CD14-positive monocyte (primary cell): ENCODE measurements at regions not wholly inside any gene's neighbourhood (a gene's known extent, or its start where the extent isn't known, plus 50 kb on each side); places are given as distances from the start of the nearest gene placed in this dataset.

Source experiments
- DNase-seq, 3 donors: peaks; one replicate each; pipeline ENCODE4 v3.0.0-alpha.2; 2011 to 2022
- H2AFZ ChIP-seq: 2 replicates; pipeline ENCODE4 v1.6.0; 2012; ENCODE audit warnings: mild to moderate bottlenecking, low read depth, low read length, inconsistent platforms; ENCODE audit not compliant: insufficient read depth, poor library complexity, severe bottlenecking
- H3K27ac ChIP-seq, 2 donors: 1 replicate in 1 of 2; 2 replicates in 1 of 2; pipeline ENCODE4 v1.5.1; 2012 to 2013; ENCODE audit warnings: low read length in 2 of 2, control low read depth in 1 of 2, inconsistent platforms in 1 of 2, low read depth in 1 of 2, mild to moderate bottlenecking in 1 of 2
- H3K27me3 ChIP-seq, 2 donors: one replicate each; pipeline versions ENCODE4 v1.6.0 to v1.6.1; 2011 to 2013; ENCODE audit warnings: low read length in 2 of 2; ENCODE audit not compliant: control insufficient read depth in 2 of 2, insufficient read depth in 2 of 2
- H3K36me3 ChIP-seq, 2 donors: replicated peaks in 1 of 2; 1 replicate in 1 of 2; 2 replicates in 1 of 2; pipeline versions ENCODE4 v1.5.1 to v1.6.1; 2012 to 2013; ENCODE audit warnings: low read length in 2 of 2, control low read depth in 1 of 2, inconsistent platforms in 1 of 2, mild to moderate bottlenecking in 1 of 2; ENCODE audit not compliant: insufficient read depth in 2 of 2, control insufficient read depth in 1 of 2
- H3K4me1 ChIP-seq, 2 donors: 1 replicate in 1 of 2; 2 replicates in 1 of 2; pipeline versions ENCODE4 v1.5.1 to v1.6.1; 2012 to 2013; ENCODE audit warnings: low read length in 2 of 2, control low read depth in 1 of 2, inconsistent platforms in 1 of 2, mild to moderate bottlenecking in 1 of 2, moderate library complexity in 1 of 2; ENCODE audit not compliant: insufficient read depth in 2 of 2, control insufficient read depth in 1 of 2
- H3K4me2 ChIP-seq: replicated peaks from 2 replicates; pipeline ENCODE3; 2012; ENCODE audit warnings: low read length, moderate library complexity, mild to moderate bottlenecking; ENCODE audit not compliant: poor library complexity, severe bottlenecking; ENCODE audit errors: extremely low read depth
- H3K4me3 ChIP-seq, 3 experiments: fragments of 200-600 bp in 1 of 3; sonication (generic) in 1 of 3; replicated peaks in 1 of 3; 1 replicate in 2 of 3; 2 replicates in 1 of 3; pipeline ENCODE4 v1.5.1; 2011 to 2013; ENCODE audit warnings: low read length in 3 of 3, mild to moderate bottlenecking in 3 of 3, control low read depth in 2 of 3, low read depth in 2 of 3, inconsistent platforms in 1 of 3, moderate library complexity in 1 of 3
- H3K79me2 ChIP-seq: 2 replicates; pipeline ENCODE4 v1.6.0; 2012; ENCODE audit warnings: mild to moderate bottlenecking, control low read depth, inconsistent platforms, low read length, moderate library complexity; ENCODE audit not compliant: insufficient read depth
- H3K9ac ChIP-seq: 2 replicates; pipeline ENCODE4 v1.6.0; 2017; ENCODE audit warnings: low read length, mild to moderate bottlenecking; ENCODE audit not compliant: insufficient read depth, poor library complexity, severe bottlenecking
- H3K9me3 ChIP-seq, 2 donors: replicated peaks in 1 of 2; 1 replicate in 1 of 2; 2 replicates in 1 of 2; pipeline versions ENCODE4 v1.5.1 to v1.6.1; 2012 to 2013; ENCODE audit warnings: low read length in 2 of 2, control low read depth in 1 of 2; ENCODE audit not compliant: control insufficient read depth in 1 of 2, insufficient read depth in 1 of 2
- H4K20me1 ChIP-seq: 2 replicates; pipeline ENCODE4 v1.6.0; 2012; ENCODE audit warnings: mild to moderate bottlenecking, low read length, control low read depth, moderate library complexity; ENCODE audit not compliant: insufficient read depth
- H3K27ac Mint-ChIP-seq, 7 donors: one replicate each; pipeline ENCODE4 v1.8.0; 2020; ENCODE audit warnings: mild to moderate bottlenecking in 7 of 7, mixed read lengths in 7 of 7, moderate library complexity in 6 of 7, inconsistent platforms in 2 of 7
- H3K27me3 Mint-ChIP-seq, 3 donors: one replicate each; pipeline ENCODE4 v1.8.0; 2021 to 2022; ENCODE audit warnings: low read depth in 3 of 3, mild to moderate bottlenecking in 3 of 3, mixed read lengths in 3 of 3, moderate library complexity in 3 of 3, inconsistent platforms in 1 of 3
- H3K36me3 Mint-ChIP-seq, 2 donors: one replicate each; pipeline ENCODE4 v1.8.0; 2020; ENCODE audit warnings: mixed read lengths in 2 of 2, inconsistent platforms in 1 of 2, mild to moderate bottlenecking in 1 of 2
- H3K4me1 Mint-ChIP-seq: one replicate; pipeline ENCODE4 v1.8.0; 2020; ENCODE audit warnings: mild to moderate bottlenecking, mixed read lengths
- H3K4me3 Mint-ChIP-seq, 2 donors: one replicate each; pipeline ENCODE4 v1.8.0; 2020; ENCODE audit warnings: mild to moderate bottlenecking in 2 of 2, mixed read lengths in 2 of 2, moderate library complexity in 1 of 2
- H3K9me3 Mint-ChIP-seq, 7 donors: one replicate each; pipeline ENCODE4 v1.8.0; 2020 to 2022; ENCODE audit warnings: mixed read lengths in 7 of 7, mild to moderate bottlenecking in 6 of 7, moderate library complexity in 6 of 7, inconsistent platforms in 2 of 7
- WGBS: methylation state at CpG from one replicate; pipeline ENCODE4 v1.1.5; 2013; ENCODE audit warnings: missing lambda C conversion rate; ENCODE audit not compliant: insufficient coverage; 5-methylcytosine and 5-hydroxymethylcytosine counted together
- intact Hi-C, 2 donors: fragments of 100-400 bp; cut with micrococcal nuclease; formaldehyde crosslinking; loops; one replicate each; pipeline versions ENCODE4 v1.15.0 to v1.15.1; 2023
- TF ChIP-seq, protein P1 (sequence below): fragments of 200-600 bp; IDR thresholded peaks from one replicate; pipeline ENCODE4 v1.8.0; 2022; ENCODE audit warnings: antibody characterized with exemption, mild to moderate bottlenecking

DNA sequence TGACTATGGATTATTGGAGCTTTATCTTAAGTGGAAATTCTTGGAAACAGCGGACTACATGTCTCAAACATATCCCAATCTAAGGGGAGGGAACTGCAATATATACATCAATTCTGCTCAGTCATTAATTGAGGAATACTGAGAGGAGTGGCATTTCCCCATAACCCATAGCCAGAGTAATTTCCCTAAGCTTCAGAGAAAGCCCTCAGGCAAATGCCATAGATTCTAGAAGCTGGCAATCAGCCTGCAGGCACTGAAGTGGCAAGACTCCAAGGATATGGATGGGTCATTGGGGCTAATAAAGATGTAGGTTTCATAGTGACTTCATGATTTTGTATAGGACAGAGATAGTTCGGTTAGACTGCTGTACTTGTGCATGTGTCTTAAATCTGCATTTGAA lies 1960.5 kb upstream of the PIK3C3 start:
- Histone ChIP-seq H3K4me1 (no peaks in the 10 kb centered on the region), H3K4me2 (no peak overlapping the region), H3K9me3 (no peaks in the 10 kb centered on the region), H3K27ac (no peak overlapping the region), H3K9ac (no peak overlapping the region), H3K4me3 (no peak overlapping the region), H3K36me3 (no peaks in the 10 kb centered on the region), H3K79me2 (no peaks in the 10 kb centered on the region), H3K27me3 (no peaks in the 10 kb centered on the region), H4K20me1 (no peaks in the 10 kb centered on the region), H2AFZ (no peak overlapping the region)
- intact Hi-C loops = no loop called here
- Mint-ChIP-seq H3K4me1 (no peaks in the 10 kb centered on the region), H3K36me3 (no peaks in the 10 kb centered on the region), H3K27me3 (no peaks in the 10 kb centered on the region), H3K27ac (no peak overlapping the region), H3K9me3 (peaks cover 0 to 4% (median 0%) of the 10 kb centered on the region in 7 donors), H3K4me3 (no peak overlapping the region)
- TF ChIP-seq, protein P1, sequence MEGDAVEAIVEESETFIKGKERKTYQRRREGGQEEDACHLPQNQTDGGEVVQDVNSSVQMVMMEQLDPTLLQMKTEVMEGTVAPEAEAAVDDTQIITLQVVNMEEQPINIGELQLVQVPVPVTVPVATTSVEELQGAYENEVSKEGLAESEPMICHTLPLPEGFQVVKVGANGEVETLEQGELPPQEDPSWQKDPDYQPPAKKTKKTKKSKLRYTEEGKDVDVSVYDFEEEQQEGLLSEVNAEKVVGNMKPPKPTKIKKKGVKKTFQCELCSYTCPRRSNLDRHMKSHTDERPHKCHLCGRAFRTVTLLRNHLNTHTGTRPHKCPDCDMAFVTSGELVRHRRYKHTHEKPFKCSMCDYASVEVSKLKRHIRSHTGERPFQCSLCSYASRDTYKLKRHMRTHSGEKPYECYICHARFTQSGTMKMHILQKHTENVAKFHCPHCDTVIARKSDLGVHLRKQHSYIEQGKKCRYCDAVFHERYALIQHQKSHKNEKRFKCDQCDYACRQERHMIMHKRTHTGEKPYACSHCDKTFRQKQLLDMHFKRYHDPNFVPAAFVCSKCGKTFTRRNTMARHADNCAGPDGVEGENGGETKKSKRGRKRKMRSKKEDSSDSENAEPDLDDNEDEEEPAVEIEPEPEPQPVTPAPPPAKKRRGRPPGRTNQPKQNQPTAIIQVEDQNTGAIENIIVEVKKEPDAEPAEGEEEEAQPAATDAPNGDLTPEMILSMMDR = no peak
- DNase-seq = no peak
- no CpG with 5 or more reads among the region's 2 CpGs for WGBS

DNA sequence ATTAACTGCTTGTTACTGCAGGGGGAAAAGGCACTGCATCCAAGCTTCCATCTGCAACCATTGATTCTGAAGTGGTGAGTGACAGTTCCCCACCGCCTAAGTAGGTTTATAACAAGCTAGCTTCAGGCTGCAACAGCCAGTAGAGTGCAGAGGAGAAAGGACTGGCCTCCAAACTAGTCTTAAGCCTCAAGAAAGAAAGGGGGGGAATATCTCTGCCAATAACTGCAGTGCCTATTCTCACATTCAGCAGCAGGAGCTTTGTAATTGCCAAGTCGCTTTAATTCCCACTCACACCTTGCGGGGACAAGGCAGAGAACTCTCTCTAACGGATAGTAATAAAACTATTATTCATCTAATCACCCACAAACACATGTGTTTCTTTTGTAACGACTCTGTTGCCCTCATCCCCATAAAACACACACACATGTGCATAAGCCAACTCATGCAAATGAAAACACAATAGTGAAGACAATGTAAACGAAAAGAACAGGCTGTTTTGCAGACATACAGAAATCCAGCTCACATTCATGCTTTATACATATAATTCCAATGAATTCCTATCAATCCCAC lies 1963.3 kb upstream of the PIK3C3 start:
- Histone ChIP-seq H3K27ac (no peak overlapping the region), H3K4me2 (no peak overlapping the region), H3K4me1 (no peaks in the 10 kb centered on the region), H3K9me3 (no peaks in the 10 kb centered on the region), H4K20me1 (no peaks in the 10 kb centered on the region), H2AFZ (no peak overlapping the region), H3K27me3 (no peaks in the 10 kb centered on the region), H3K79me2 (no peaks in the 10 kb centered on the region), H3K4me3 (no peak overlapping the region), H3K36me3 (no peaks in the 10 kb centered on the region), H3K9ac (no peak overlapping the region)
- H3K27ac Mint-ChIP-seq = no peak overlapping the region
- intact Hi-C loops = no loop called here
- no peaks in the 10 kb centered on the region for H3K27me3 Mint-ChIP-seq
- no peaks in the 10 kb centered on the region for H3K36me3 Mint-ChIP-seq
- no peak overlapping the region for H3K4me3 Mint-ChIP-seq
- TF ChIP-seq, protein P1 = no peak
- WGBS = 92% methylated on average over 3 of the region's 6 CpGs
- H3K4me1 Mint-ChIP-seq = no peaks in the 10 kb centered on the region
- DNase-seq = no peak
- peaks cover 0 to 4% (median 0%) of the 10 kb centered on the region in 7 donors for H3K9me3 Mint-ChIP-seq
